ENCODE measurements at regions not wholly inside any gene's neighbourhood (a gene's known extent, or its start where the extent isn't known, plus 50 kb on each side); places are given as distances from the start of the nearest gene placed in this dataset.

- no peak overlapping the region for H3K4me2 ChIP-seq (ENCODE audit: low read depth, low read length)
- no peak overlapping the region for H3K14ac ChIP-seq (replicated peaks; ENCODE audit: low read depth, low read length)
- no peak overlapping the region for H2BK20ac ChIP-seq (ENCODE audit: low read depth, low read length)
- H3K27me3 ChIP-seq (ENCODE audit: control insufficient read depth, insufficient read depth, low read length): peaks cover 2% of the 10 kb centered on the region
- no TSS peak for BruUV-seq (replicated peaks)
- no peak overlapping the region for H2BK5ac ChIP-seq (ENCODE audit: low read depth, low read length, poor library complexity, severe bottlenecking)
- no peak overlapping the region for H3K4me3 ChIP-seq (ENCODE audit: insufficient read depth, low read depth, low read length)
- H2BK15ac ChIP-seq (ENCODE audit: low read depth, low read length): no peak overlapping the region
- H4K91ac ChIP-seq (ENCODE audit: insufficient read depth, low read depth, low read length): no peak overlapping the region
- H4K8ac ChIP-seq (ENCODE audit: low read depth in 2 of 2, low read length in 2 of 2): no peak overlapping the region
- H2AK5ac ChIP-seq (ENCODE audit: low read depth, low read length): no peak overlapping the region
- in situ Hi-C loops (cut with MboI; ENCODE audit: low sequenced_read_pairs) (no loop called here), intact Hi-C loops (cut with micrococcal nuclease) (no loop called here), dilution Hi-C loops (cut with HindIII; ENCODE audit: low sequenced_read_pairs, unreplicated experiment) (no loop called here)
- WGBS, 2 experiments (ENCODE audit: extremely low coverage in 2 of 2, insufficient read length in 1 of 2): 67% methylated on average over 1 of the region's 6 CpGs; no CpG with 5 or more reads in 1 of the 2 experiments
- H3K27ac ChIP-seq (ENCODE audit: insufficient read depth, low read length): no peak overlapping the region
- H3K18ac ChIP-seq (ENCODE audit: low read depth, low read length): no peak overlapping the region
- H3K9me3 ChIP-seq (ENCODE audit: control insufficient read depth, insufficient read depth, low read length): 0 out of 2 replicates have a peak, but pooled peaks cover 2% of the 10 kb centered on the region
- H3K36me3 ChIP-seq (ENCODE audit: control insufficient read depth, insufficient read depth, low read length): no peaks in the 10 kb centered on the region
- no peak for ATAC-seq (ENCODE audit: low read depth)
- H2AFZ ChIP-seq (replicated peaks; ENCODE audit: low read length, poor library complexity): no peak overlapping the region
- H4K5ac ChIP-seq (ENCODE audit: low read depth, low read length): no peak overlapping the region
- H3K56ac ChIP-seq (ENCODE audit: extremely low read depth, insufficient read depth, low read length): no peak overlapping the region
- H3K23ac ChIP-seq (ENCODE audit: low read depth, low read length): no peak overlapping the region
- TF ChIP-seq, protein P1, sequence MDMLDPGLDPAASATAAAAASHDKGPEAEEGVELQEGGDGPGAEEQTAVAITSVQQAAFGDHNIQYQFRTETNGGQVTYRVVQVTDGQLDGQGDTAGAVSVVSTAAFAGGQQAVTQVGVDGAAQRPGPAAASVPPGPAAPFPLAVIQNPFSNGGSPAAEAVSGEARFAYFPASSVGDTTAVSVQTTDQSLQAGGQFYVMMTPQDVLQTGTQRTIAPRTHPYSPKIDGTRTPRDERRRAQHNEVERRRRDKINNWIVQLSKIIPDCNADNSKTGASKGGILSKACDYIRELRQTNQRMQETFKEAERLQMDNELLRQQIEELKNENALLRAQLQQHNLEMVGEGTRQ (IDR thresholded peaks at IDR 0.05; ENCODE audit: low read depth, low read length): no peak
- TF ChIP-seq ELK1 (IDR thresholded peaks at IDR 0.05; ENCODE audit: borderline replicate concordance, low read depth, low read length) (no peak), RCOR1 (IDR thresholded peaks at IDR 0.05; ENCODE audit: insufficient replicate concordance, low read length) (no peak), POLR2A (IDR thresholded peaks at IDR 0.05; ENCODE audit: low read depth, low read length) (no peak), RAD21 (IDR thresholded peaks at IDR 0.05; ENCODE audit: low read length) (no peak), FOS (IDR thresholded peaks at IDR 0.05; ENCODE audit: low read depth, low read length) (no peak), SMC3 (IDR thresholded peaks at IDR 0.05; ENCODE audit: low read depth, low read length) (no peak), MXI1 (IDR thresholded peaks at IDR 0.05; ENCODE audit: borderline replicate concordance, low read depth, low read length) (no peak), MAZ (IDR thresholded peaks at IDR 0.05; ENCODE audit: borderline replicate concordance, low read depth, low read length) (no peak), CEBPB (IDR thresholded peaks at IDR 0.05; ENCODE audit: low read depth, low read length) (no peak), CTCF (conservative IDR thresholded peaks at IDR 0.05; ENCODE audit: low read depth, low read length) (no peak), BHLHE40 (IDR thresholded peaks at IDR 0.05; ENCODE audit: low read depth, low read length) (no peak), NFE2L2 (IDR thresholded peaks at IDR 0.05; ENCODE audit: low read depth, low read length) (no peak), RFX5 (IDR thresholded peaks at IDR 0.05; ENCODE audit: low read depth, low read length) (no peak), MAFK (IDR thresholded peaks at IDR 0.05; ENCODE audit: low read depth, low read length) (no peak), CHD1 (IDR thresholded peaks at IDR 0.05; ENCODE audit: low read depth, low read length) (no peak)
- no peaks in the 10 kb centered on the region for H4K20me1 ChIP-seq (ENCODE audit: insufficient read depth, low read length)
- no peak overlapping the region for H2AK9ac ChIP-seq (replicated peaks; ENCODE audit: low read depth, low read length, poor library complexity)
- H2BK120ac ChIP-seq (ENCODE audit: low read depth, low read length): no peak overlapping the region
- POLR2A ChIA-PET (ENCODE audit: unreplicated experiment): no interaction called here
- CTCF ChIA-PET: no interaction called here
- no peak for DNase-seq
- no peaks in the 10 kb centered on the region for H3K4me1 ChIP-seq (ENCODE audit: control insufficient read depth, insufficient read depth, low read length)
- H3K9me1 ChIP-seq (ENCODE audit: insufficient read depth, low read length): no peaks in the 10 kb centered on the region; the same call in 1 of the 2 replicates
- H3K4ac ChIP-seq (ENCODE audit: low read depth, low read length): no peak overlapping the region
- H3K9ac ChIP-seq (ENCODE audit: low read depth, low read length): no peak overlapping the region
- H3K79me1 ChIP-seq (ENCODE audit: low read depth in 1 of 2, low read length in 2 of 2): no peaks in the 10 kb centered on the region
These were observed 515.5 kb downstream of the QKI start for GRCh38 chr6:163930012-163930411.

Data from IMR-90 (cell line).